Heart right ventricle (tissue), 16 donors: ENCODE measurements at regions not wholly inside any gene's neighbourhood (a gene's known extent, or its start where the extent isn't known, plus 50 kb on each side); places are given as distances from the start of the nearest gene placed in this dataset.

Source experiments
- ATAC-seq, 8 donors: fragments of 200-7000 bp; cut with Tn5 transposase; one replicate each; pipeline ENCODE4 v1.9.1; 2020; ENCODE audit warnings: mild to moderate bottlenecking in 8 of 8, moderate library complexity in 8 of 8, moderate number of reproducible peaks in 1 of 8
- DNase-seq, 2 donors: peaks; one replicate each; pipeline ENCODE4 v3.0.0-alpha.2; 2020
- H3K27ac ChIP-seq, 10 donors: fragments of 200-600 bp; sonication (generic) in 2 of 10; one replicate each; pipeline versions ENCODE4 v1.5.0 to v1.8.0; 2020 to 2022; ENCODE audit warnings: mild to moderate bottlenecking in 3 of 10
- H3K27me3 ChIP-seq, 7 donors: fragments of 200-600 bp; one replicate each; pipeline ENCODE4 v1.8.0; 2021 to 2022; ENCODE audit warnings: mild to moderate bottlenecking in 2 of 7
- H3K36me3 ChIP-seq, 9 donors: fragments of 200-600 bp; sonication (generic) in 1 of 9; one replicate each; pipeline versions ENCODE4 v1.5.0 to v1.8.0; 2020 to 2022; ENCODE audit warnings: mild to moderate bottlenecking in 2 of 9
- H3K4me1 ChIP-seq, 9 donors: fragments of 200-600 bp; sonication (generic) in 1 of 9; one replicate each; pipeline versions ENCODE4 v1.5.0 to v1.8.0; 2020 to 2022; ENCODE audit warnings: mild to moderate bottlenecking in 4 of 9
- H3K4me3 ChIP-seq, 10 donors: fragments of 200-600 bp; sonication (generic) in 2 of 10; one replicate each; pipeline versions ENCODE4 v1.5.0 to v1.8.0; 2020 to 2022; ENCODE audit warnings: mild to moderate bottlenecking in 7 of 10, moderate library complexity in 2 of 10
- H3K9me3 ChIP-seq, 11 donors: fragments of 200-600 bp in 10 of 11; sonication (generic) in 2 of 11; one replicate each; pipeline versions ENCODE4 v1.5.0 to v1.8.0; 2013 to 2022; ENCODE audit warnings: mild to moderate bottlenecking in 2 of 11, control low read depth in 1 of 11, moderate library complexity in 1 of 11
- WGBS, 2 donors: extraction: QIAGEN DNeasy Blood & Tissue Kit; methylation state at CpG; one replicate each; pipeline ENCODE4 v1.1.7; 2013; ENCODE audit warnings: inconsistent platforms in 1 of 2; 5-methylcytosine and 5-hydroxymethylcytosine counted together
- intact Hi-C, 10 donors: fragments of 100-400 bp; cut with DNase I; formaldehyde crosslinking; loops; one replicate each; pipeline versions ENCODE4 v1.11.1 to v1.14.2; 2022
- TF ChIP-seq, protein P1 (sequence below), 9 donors: fragments of 200-600 bp; sonication (generic) in 2 of 9; IDR thresholded peaks; one replicate each; pipeline versions ENCODE4 v1.5.0 to v1.8.0; 2021 to 2022; ENCODE audit warnings: antibody characterized with exemption in 9 of 9, mild to moderate bottlenecking in 5 of 9, moderate library complexity in 1 of 9
- donor health status: Arrhythmogenic right ventricular cardiomyopathy.
- donor health status: ischemic (EF 13 %, LVEDD 7.1; RV severe dilation, severe dysfunction).
- donor health status: healthy with polysubstance abuse.
- donor health status: DM: no; HTN: yes; CAD: no.
- donor health status: DM: no; HTN: no; CAD: no.
- donor health status: ischemic (EF 25% LVEDD 6.9; RV normal size, moderate dysfunction).
- donor health status: ischemic (EF 25% LVEDD 5.7; RV mildly dilated, moderate dysfunction).
- donor health status: healthy.
- donor health status: DM: yes; HTN: yes; CAD: no.
- donor health status: Ischemic cardiomyopathy.
- donor health status: ischemic (EF 35%, LVEDD 5.7; RV mildly dilated, moderate dysfunction).
- donor health status: nonischemic (EF 11% LVEDD 7.7; RV severe dilation, severe dysfunction).
- donor health status: DM: yes; HTN: yes; CAD: no.
- donor health status: PGD.
- donor health status: ischemic (EF 29% LVEDD 5.4; RV normal size, mild dysfunction).
- donor health status: nonischemic (EF 23%, LVEDD 6.1; RV moderate dilation, normal function).

GRCh38 chr4:65023081-65023480, 613.8 kb upstream of the TECRL start:
- Histone ChIP-seq H3K4me3 (peak overlapping the region in 4 of 10 donors; percentile 5 to 42 (median 40)), H3K9me3 (peaks cover 0 to 12% (median 0%) of the 10 kb centered on the region in 11 donors), H3K4me1 (no peaks in the 10 kb centered on the region), H3K27me3 (no peaks in the 10 kb centered on the region), H3K36me3 (no peaks in the 10 kb centered on the region), H3K27ac (peak overlapping the region in 2 of 10 donors; percentile 41 to 46)
- no peak for ATAC-seq
- WGBS, 2 donors, result 52 to 53% methylated on average over 6 of the region's 6 CpGs
- DNase-seq, result no peak
- TF ChIP-seq, protein P1, sequence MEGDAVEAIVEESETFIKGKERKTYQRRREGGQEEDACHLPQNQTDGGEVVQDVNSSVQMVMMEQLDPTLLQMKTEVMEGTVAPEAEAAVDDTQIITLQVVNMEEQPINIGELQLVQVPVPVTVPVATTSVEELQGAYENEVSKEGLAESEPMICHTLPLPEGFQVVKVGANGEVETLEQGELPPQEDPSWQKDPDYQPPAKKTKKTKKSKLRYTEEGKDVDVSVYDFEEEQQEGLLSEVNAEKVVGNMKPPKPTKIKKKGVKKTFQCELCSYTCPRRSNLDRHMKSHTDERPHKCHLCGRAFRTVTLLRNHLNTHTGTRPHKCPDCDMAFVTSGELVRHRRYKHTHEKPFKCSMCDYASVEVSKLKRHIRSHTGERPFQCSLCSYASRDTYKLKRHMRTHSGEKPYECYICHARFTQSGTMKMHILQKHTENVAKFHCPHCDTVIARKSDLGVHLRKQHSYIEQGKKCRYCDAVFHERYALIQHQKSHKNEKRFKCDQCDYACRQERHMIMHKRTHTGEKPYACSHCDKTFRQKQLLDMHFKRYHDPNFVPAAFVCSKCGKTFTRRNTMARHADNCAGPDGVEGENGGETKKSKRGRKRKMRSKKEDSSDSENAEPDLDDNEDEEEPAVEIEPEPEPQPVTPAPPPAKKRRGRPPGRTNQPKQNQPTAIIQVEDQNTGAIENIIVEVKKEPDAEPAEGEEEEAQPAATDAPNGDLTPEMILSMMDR (IDR thresholded peaks at IDR 0.05), result no peak
- intact Hi-C loops, result no loop called here

GRCh38 chr4:65021737-65022136, 612.5 kb upstream of the TECRL start:
- Histone ChIP-seq H3K9me3 (peaks cover 0 to 12% (median 0%) of the 10 kb centered on the region in 11 donors), H3K4me3 (no peak overlapping the region), H3K36me3 (no peaks in the 10 kb centered on the region), H3K27me3 (no peaks in the 10 kb centered on the region), H3K27ac (no peak overlapping the region), H3K4me1 (no peaks in the 10 kb centered on the region)
- TF ChIP-seq, protein P1 (IDR thresholded peaks at IDR 0.05), result no peak
- intact Hi-C loops, result no loop called here
- DNase-seq (no peak), ATAC-seq (peak in 1 of 8 donors; percentile 84)

- no peak for DNase-seq
- Histone ChIP-seq H3K36me3 (no peaks in the 10 kb centered on the region), H3K9me3 (peaks cover 0 to 7% (median 0%) of the 10 kb centered on the region in 11 donors), H3K27ac (no peak overlapping the region), H3K4me1 (no peaks in the 10 kb centered on the region), H3K4me3 (no peak overlapping the region), H3K27me3 (no peaks in the 10 kb centered on the region)
- TF ChIP-seq, protein P1 (IDR thresholded peaks at IDR 0.05), result no peak
- 77 to 88% methylated on average over 2 of the region's 2 CpGs for WGBS, 2 donors
- intact Hi-C loops, result no loop called here
- ATAC-seq, result no peak
Measured at GRCh38 chr4:65021149-65021548, 611.9 kb upstream of the TECRL start.

GRCh38 chr4:65019775-65020174, 610.5 kb upstream of the TECRL start:
- Histone ChIP-seq H3K36me3 (no peaks in the 10 kb centered on the region), H3K27me3 (no peaks in the 10 kb centered on the region), H3K4me3 (no peak overlapping the region), H3K9me3 (peaks cover 0 to 5% (median 0%) of the 10 kb centered on the region in 11 donors), H3K4me1 (no peaks in the 10 kb centered on the region), H3K27ac (no peak overlapping the region)
- TF ChIP-seq, protein P1 (IDR thresholded peaks at IDR 0.05), result no peak
- no peak for ATAC-seq
- 45 to 66% methylated on average over 3 of the region's 3 CpGs for WGBS, 2 donors
- intact Hi-C loops, result no loop called here
- DNase-seq, result no peak
